GM12878 (cell line): ENCODE measurements at regions not wholly inside any gene's neighbourhood (a gene's known extent, or its start where the extent isn't known, plus 50 kb on each side); places are given as distances from the start of the nearest gene placed in this dataset.

ENCODE experiments used
- ATAC-seq: fragments of 200-7000 bp; cut with Tn5 transposase; 3 replicates; pipeline ENCODE4 v1.9.1; 2020; ENCODE audit warnings: mild to moderate bottlenecking, moderate library complexity
- BruUV-seq: library from RNA; stranded (reverse); fragments of 400-500 nt; replicated peaks from 2 replicates; lab custom pipeline; 2021; lab: Mats Ljungman, UMichigan
- CTCF ChIA-PET: fragments of 300-600 bp; sonication (Branson Sonifier 250); formaldehyde crosslinking; extraction: SDS; loops from one replicate; lab custom pipeline; 2021; ENCODE audit warnings: inconsistent platforms; lab: Yijun Ruan, JAX
- POLR2A ChIA-PET: fragments of 350-600 bp; formaldehyde crosslinking; extraction: SDS; loops from one replicate; lab custom pipeline; 2021; ENCODE audit warnings: inconsistent platforms; lab: Charles Lee
- RAD21 ChIA-PET: fragments of 300-600 bp; sonication (Branson Sonifier 250); formaldehyde crosslinking; loops from one replicate; lab custom pipeline; 2023; ENCODE audit warnings: antibody characterized with exemption; ENCODE audit not compliant: unreplicated experiment; lab: Charles Lee
- SMC1A ChIA-PET: fragments of 300-600 bp; sonication (Branson Sonifier 250); formaldehyde crosslinking; loops from one replicate; lab custom pipeline; 2023; ENCODE audit not compliant: unreplicated experiment, uncharacterized antibody; lab: Charles Lee
- DNase-seq: peaks from one replicate; pipeline ENCODE4 v3.0.0-alpha.2; 2011; ENCODE audit warnings: low read depth, low spot score
- FAIRE-seq: peaks from 3 replicates; lab custom pipeline; 2011; peaks lifted over from hg19 to GRCh38; lab: Jason Lieb, UNC
- H2AFZ ChIP-seq: 2 replicates; pipeline ENCODE4 v1.6.0; 2011; ENCODE audit warnings: low read depth, low read length, control low read depth; ENCODE audit not compliant: control insufficient read depth
- H3K27ac ChIP-seq: 2 replicates; pipeline ENCODE4 v1.5.1; 2011; ENCODE audit warnings: control low read depth; ENCODE audit not compliant: control insufficient read depth, insufficient read depth
- H3K27me3 ChIP-seq, 2 experiments: replicated peaks in 1 of 2; 2 replicates each; pipeline versions ENCODE4 v1.6.0 to v1.6.1; 2011; ENCODE audit warnings: low read length in 1 of 2; ENCODE audit not compliant: control insufficient read depth in 2 of 2, insufficient read depth in 2 of 2
- H3K36me3 ChIP-seq, 2 experiments: 2 replicates each; pipeline ENCODE4 v1.5.1; 2011; ENCODE audit warnings: low read length in 1 of 2; ENCODE audit not compliant: control insufficient read depth in 2 of 2, insufficient read depth in 2 of 2
- H3K4me1 ChIP-seq: 2 replicates; pipeline ENCODE4 v1.6.1; 2011; ENCODE audit warnings: mild to moderate bottlenecking, low read length, moderate library complexity, mixed read lengths; ENCODE audit not compliant: control insufficient read depth, insufficient read depth
- H3K4me2 ChIP-seq: 2 replicates; pipeline ENCODE4 v1.6.0; 2011; ENCODE audit warnings: control low read depth; ENCODE audit not compliant: control insufficient read depth, insufficient read depth
- H3K4me3 ChIP-seq: fragments of 200-600 bp; sonication (generic); 2 replicates; pipeline ENCODE4 v1.5.1; 2016
- H3K79me2 ChIP-seq: 2 replicates; pipeline ENCODE4 v1.6.0; 2011; ENCODE audit warnings: low read length; ENCODE audit not compliant: control insufficient read depth, insufficient read depth
- H3K9ac ChIP-seq: 2 replicates; pipeline ENCODE4 v1.8.0; 2011; ENCODE audit warnings: low read length, control low read depth, mixed read lengths; ENCODE audit not compliant: control insufficient read depth, insufficient read depth
- H3K9me3 ChIP-seq: replicated peaks from 3 replicates; pipeline ENCODE4 v1.5.1; 2011; ENCODE audit warnings: mild to moderate bottlenecking, low read length; ENCODE audit not compliant: control insufficient read depth, insufficient read depth
- H4K20me1 ChIP-seq: 2 replicates; pipeline ENCODE4 v1.6.0; 2011; ENCODE audit not compliant: control insufficient read depth, insufficient read depth
- E4F1 ChIP-seq: fragments of 450-650 bp; IDR thresholded peaks from 2 replicates; pipeline ENCODE4 v1.6.1; 2018; ENCODE audit warnings: borderline replicate concordance, mild to moderate bottlenecking; ENCODE audit not compliant: partially characterized antibody
- EZH2 ChIP-seq: IDR thresholded peaks from 2 replicates; pipeline ENCODE4 v1.6.1; 2012; ENCODE audit warnings: low read depth, mild to moderate bottlenecking, control low read depth, inconsistent platforms, low read length, borderline replicate concordance; ENCODE audit not compliant: control insufficient read depth
- HDAC6 ChIP-seq: fragments of 200-600 bp; sonication (generic); IDR thresholded peaks from one replicate; pipeline ENCODE4 v1.8.0; 2017; ENCODE audit warnings: antibody characterized with exemption; ENCODE audit not compliant: unreplicated experiment
- JUNB ChIP-seq: IDR thresholded peaks from 2 replicates; pipeline ENCODE4 v1.6.1; 2016; ENCODE audit warnings: antibody characterized with exemption, mild to moderate bottlenecking
- KAT2A ChIP-seq: conservative IDR thresholded peaks from 2 replicates; pipeline ENCODE4 v1.6.1; 2011; ENCODE audit warnings: low read depth, low read length; ENCODE audit not compliant: control insufficient read depth
- MEF2A ChIP-seq: IDR thresholded peaks from 2 replicates; pipeline ENCODE4 v1.6.1; 2011; ENCODE audit warnings: low read depth, mild to moderate bottlenecking, low read length, moderate library complexity; ENCODE audit not compliant: insufficient read depth
- MLLT1 ChIP-seq: fragments of 450-650 bp; IDR thresholded peaks from 2 replicates; pipeline ENCODE4 v1.6.1; 2016; ENCODE audit warnings: mild to moderate bottlenecking
- MYC ChIP-seq: IDR thresholded peaks from 2 replicates; pipeline ENCODE4 v1.6.1; 2011; ENCODE audit warnings: mild to moderate bottlenecking, low read length, moderate library complexity, inconsistent platforms; ENCODE audit not compliant: insufficient read depth, insufficient replicate concordance, insufficient read length, severe bottlenecking
- NR2C1 ChIP-seq: fragments of 450-650 bp; IDR thresholded peaks from 2 replicates; pipeline ENCODE4 v1.6.1; 2017; ENCODE audit warnings: antibody characterized with exemption, mild to moderate bottlenecking, moderate library complexity
- ZNF592 ChIP-seq: fragments of 450-650 bp; IDR thresholded peaks from 2 replicates; pipeline ENCODE4 v1.6.1; 2017; ENCODE audit warnings: mild to moderate bottlenecking, moderate library complexity
- in situ Hi-C: fragments of 300-500 bp; cut with MboI; formaldehyde crosslinking; loops from 9 replicates; pipeline ENCODE4 v1.14.3; 2018; ENCODE audit warnings: mixed read lengths
- intact Hi-C: fragments of 100-400 bp; cut with micrococcal nuclease; formaldehyde crosslinking; loops from one replicate; pipeline ENCODE4 v1.14.2; 2022; ENCODE audit not compliant: unreplicated experiment
- TF ChIP-seq, protein P1 (sequence below): fragments of 450-650 bp; IDR thresholded peaks from 2 replicates; pipeline ENCODE4 v1.6.1; 2017; ENCODE audit warnings: low read depth, mild to moderate bottlenecking, moderate library complexity
- TF ChIP-seq, protein P2 (sequence below): fragments of 450-650 bp; IDR thresholded peaks from 2 replicates; pipeline ENCODE4 v1.6.1; 2016; ENCODE audit warnings: mild to moderate bottlenecking

DNA sequence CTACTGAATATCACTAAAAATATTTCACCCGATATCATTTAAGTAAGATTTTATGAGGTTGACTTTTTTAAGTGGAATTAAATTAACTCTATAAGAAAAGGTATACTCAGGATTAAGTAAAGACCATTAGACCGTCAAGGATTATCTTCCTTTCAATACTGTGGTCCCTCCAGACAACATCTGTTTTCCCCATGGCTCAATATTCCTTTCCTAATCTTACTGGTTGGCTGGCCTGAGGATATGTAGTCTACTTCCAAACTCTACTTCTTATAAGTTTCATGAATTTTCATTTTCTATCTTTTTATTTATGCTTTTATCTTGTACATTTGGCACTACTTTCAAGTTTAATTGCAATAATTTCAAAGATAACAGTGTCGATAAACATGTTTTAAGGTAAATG, 725.4 kb downstream of the PCDH7 start (continued):
- TF ChIP-seq, protein P1, sequence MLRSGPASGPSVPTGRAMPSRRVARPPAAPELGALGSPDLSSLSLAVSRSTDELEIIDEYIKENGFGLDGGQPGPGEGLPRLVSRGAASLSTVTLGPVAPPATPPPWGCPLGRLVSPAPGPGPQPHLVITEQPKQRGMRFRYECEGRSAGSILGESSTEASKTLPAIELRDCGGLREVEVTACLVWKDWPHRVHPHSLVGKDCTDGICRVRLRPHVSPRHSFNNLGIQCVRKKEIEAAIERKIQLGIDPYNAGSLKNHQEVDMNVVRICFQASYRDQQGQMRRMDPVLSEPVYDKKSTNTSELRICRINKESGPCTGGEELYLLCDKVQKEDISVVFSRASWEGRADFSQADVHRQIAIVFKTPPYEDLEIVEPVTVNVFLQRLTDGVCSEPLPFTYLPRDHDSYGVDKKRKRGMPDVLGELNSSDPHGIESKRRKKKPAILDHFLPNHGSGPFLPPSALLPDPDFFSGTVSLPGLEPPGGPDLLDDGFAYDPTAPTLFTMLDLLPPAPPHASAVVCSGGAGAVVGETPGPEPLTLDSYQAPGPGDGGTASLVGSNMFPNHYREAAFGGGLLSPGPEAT = no peak

DNA sequence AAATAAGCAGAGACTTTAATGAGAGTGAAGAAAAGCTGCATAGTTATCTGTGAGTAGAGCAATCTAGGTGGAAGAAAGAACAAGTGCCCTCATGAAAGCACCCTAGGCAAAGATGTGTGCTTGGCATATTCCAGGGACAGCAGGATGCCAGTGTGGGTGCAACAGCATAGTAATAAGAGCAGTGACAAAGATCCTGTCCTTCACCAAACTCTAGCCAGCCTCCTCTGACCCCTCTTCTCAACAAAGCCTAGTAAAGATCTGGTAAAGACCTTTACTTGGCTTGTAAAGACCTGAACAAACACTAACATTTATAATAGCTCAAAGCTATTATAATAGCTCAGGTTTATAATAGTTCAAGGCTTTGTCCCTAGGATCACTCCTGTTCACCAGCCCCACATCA, 735.4 kb downstream of the PCDH7 start:
- FAIRE-seq (no peak), DNase-seq (no peak), ATAC-seq (no peak)
- no peak overlapping the region for H3K9ac ChIP-seq
- CTCF ChIA-PET = interaction anchor here (0.6 kb wide), 1 partner anchor 19 kb away, joined by 3 read pairs; no protein-coding TSS in a partner anchor
- POLR2A ChIA-PET = no interaction called here
- no peaks in the 10 kb centered on the region for H3K4me1 ChIP-seq
- H3K9me3 ChIP-seq = no peaks in the 10 kb centered on the region
- no peaks in the 10 kb centered on the region for H3K27me3 ChIP-seq
- no peaks in the 10 kb centered on the region for H3K36me3 ChIP-seq
- no peaks in the 10 kb centered on the region for H3K79me2 ChIP-seq
- BruUV-seq = no TSS peak
- H3K4me3 ChIP-seq = no peak overlapping the region
- RAD21 ChIA-PET = no interaction called here
- intact Hi-C loops (no loop called here), in situ Hi-C loops (no loop called here)
- no peak overlapping the region for H2AFZ ChIP-seq
- no peak overlapping the region for H3K27ac ChIP-seq
- H4K20me1 ChIP-seq = no peaks in the 10 kb centered on the region
- SMC1A ChIA-PET = no interaction called here
- H3K4me2 ChIP-seq = no peak overlapping the region
- TF ChIP-seq, protein P2, sequence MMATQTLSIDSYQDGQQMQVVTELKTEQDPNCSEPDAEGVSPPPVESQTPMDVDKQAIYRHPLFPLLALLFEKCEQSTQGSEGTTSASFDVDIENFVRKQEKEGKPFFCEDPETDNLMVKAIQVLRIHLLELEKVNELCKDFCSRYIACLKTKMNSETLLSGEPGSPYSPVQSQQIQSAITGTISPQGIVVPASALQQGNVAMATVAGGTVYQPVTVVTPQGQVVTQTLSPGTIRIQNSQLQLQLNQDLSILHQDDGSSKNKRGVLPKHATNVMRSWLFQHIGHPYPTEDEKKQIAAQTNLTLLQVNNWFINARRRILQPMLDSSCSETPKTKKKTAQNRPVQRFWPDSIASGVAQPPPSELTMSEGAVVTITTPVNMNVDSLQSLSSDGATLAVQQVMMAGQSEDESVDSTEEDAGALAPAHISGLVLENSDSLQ = no peak
- TF ChIP-seq E4F1 (no peak), HDAC6 (no peak), KAT2A (no peak), ZNF592 (no peak), NR2C1 (no peak), MLLT1 (no peak), MYC (no peak), JUNB (no peak), MEF2A (no peak), EZH2 (no peak)
